CD8-positive, alpha-beta memory T cell (primary cell): ENCODE measurements at regions not wholly inside any gene's neighbourhood (a gene's known extent, or its start where the extent isn't known, plus 50 kb on each side); places are given as distances from the start of the nearest gene placed in this dataset.
A peak's percentile ranks its signal among the peaks of the same experiment; 100 is the strongest.

Source experiments
- CTCF ChIA-PET: fragments of 350-600 bp; sonication (Branson Sonifier 250); formaldehyde crosslinking; loops from one replicate; lab custom pipeline; 2021; ENCODE audit warnings: antibody characterized with exemption; lab: Charles Lee
- POLR2A ChIA-PET: fragments of 350-600 bp; sonication (Branson Sonifier 250); formaldehyde crosslinking; loops from one replicate; lab custom pipeline; 2021; ENCODE audit warnings: antibody characterized with exemption; lab: Charles Lee
- DNase-seq, 5 donors: peaks; one replicate each; pipeline versions ENCODE4 v3.0.0 to v3.0.0-alpha.2; 2020 to 2022; ENCODE audit warnings: mixed read lengths in 1 of 5
- H3K27ac ChIP-seq: one replicate; pipeline ENCODE4 v1.7.0; 2013; ENCODE audit warnings: low read depth, mild to moderate bottlenecking, low read length, moderate library complexity
- H3K27me3 ChIP-seq: 2 replicates; pipeline ENCODE4 v1.7.0; 2013; ENCODE audit warnings: low read length, mild to moderate bottlenecking; ENCODE audit not compliant: insufficient read depth, poor library complexity, severe bottlenecking
- H3K36me3 ChIP-seq: 2 replicates; pipeline ENCODE4 v1.7.0; 2013; ENCODE audit warnings: mild to moderate bottlenecking, low read length, moderate library complexity; ENCODE audit not compliant: insufficient read depth
- H3K4me1 ChIP-seq: 2 replicates; pipeline ENCODE4 v1.7.0; 2013; ENCODE audit warnings: mild to moderate bottlenecking, low read length, moderate library complexity; ENCODE audit not compliant: insufficient read depth
- H3K4me3 ChIP-seq: 2 replicates; pipeline ENCODE4 v1.7.0; 2013; ENCODE audit warnings: mild to moderate bottlenecking, low read length
- H3K9me3 ChIP-seq: 2 replicates; pipeline ENCODE4 v1.7.0; 2013; ENCODE audit warnings: mild to moderate bottlenecking, low read length
- H3K27ac Mint-ChIP-seq, 8 donors: one replicate each; pipeline ENCODE4 v1.8.0; 2020 to 2021; ENCODE audit warnings: mixed read lengths in 8 of 8, mild to moderate bottlenecking in 6 of 8, inconsistent platforms in 3 of 8, moderate library complexity in 3 of 8
- H3K27me3 Mint-ChIP-seq, 2 donors: one replicate each; pipeline ENCODE4 v1.8.0; 2020 to 2021; ENCODE audit warnings: mixed read lengths in 2 of 2, mild to moderate bottlenecking in 1 of 2, moderate library complexity in 1 of 2
- H3K36me3 Mint-ChIP-seq, 3 donors: one replicate each; pipeline ENCODE4 v1.8.0; 2020 to 2021; ENCODE audit warnings: mixed read lengths in 3 of 3, inconsistent platforms in 1 of 3, mild to moderate bottlenecking in 1 of 3
- H3K4me1 Mint-ChIP-seq, 3 donors: one replicate each; pipeline ENCODE4 v1.8.0; 2020 to 2021; ENCODE audit warnings: mixed read lengths in 3 of 3, inconsistent platforms in 1 of 3, mild to moderate bottlenecking in 1 of 3
- H3K4me3 Mint-ChIP-seq, 7 donors: one replicate each; pipeline ENCODE4 v1.8.0; 2020 to 2021; ENCODE audit warnings: mixed read lengths in 7 of 7, mild to moderate bottlenecking in 6 of 7, moderate library complexity in 4 of 7, inconsistent platforms in 2 of 7
- H3K9me3 Mint-ChIP-seq, 5 donors: one replicate each; pipeline ENCODE4 v1.8.0; 2020 to 2022; ENCODE audit warnings: mixed read lengths in 5 of 5, mild to moderate bottlenecking in 3 of 5, moderate library complexity in 2 of 5, inconsistent platforms in 1 of 5

DNA sequence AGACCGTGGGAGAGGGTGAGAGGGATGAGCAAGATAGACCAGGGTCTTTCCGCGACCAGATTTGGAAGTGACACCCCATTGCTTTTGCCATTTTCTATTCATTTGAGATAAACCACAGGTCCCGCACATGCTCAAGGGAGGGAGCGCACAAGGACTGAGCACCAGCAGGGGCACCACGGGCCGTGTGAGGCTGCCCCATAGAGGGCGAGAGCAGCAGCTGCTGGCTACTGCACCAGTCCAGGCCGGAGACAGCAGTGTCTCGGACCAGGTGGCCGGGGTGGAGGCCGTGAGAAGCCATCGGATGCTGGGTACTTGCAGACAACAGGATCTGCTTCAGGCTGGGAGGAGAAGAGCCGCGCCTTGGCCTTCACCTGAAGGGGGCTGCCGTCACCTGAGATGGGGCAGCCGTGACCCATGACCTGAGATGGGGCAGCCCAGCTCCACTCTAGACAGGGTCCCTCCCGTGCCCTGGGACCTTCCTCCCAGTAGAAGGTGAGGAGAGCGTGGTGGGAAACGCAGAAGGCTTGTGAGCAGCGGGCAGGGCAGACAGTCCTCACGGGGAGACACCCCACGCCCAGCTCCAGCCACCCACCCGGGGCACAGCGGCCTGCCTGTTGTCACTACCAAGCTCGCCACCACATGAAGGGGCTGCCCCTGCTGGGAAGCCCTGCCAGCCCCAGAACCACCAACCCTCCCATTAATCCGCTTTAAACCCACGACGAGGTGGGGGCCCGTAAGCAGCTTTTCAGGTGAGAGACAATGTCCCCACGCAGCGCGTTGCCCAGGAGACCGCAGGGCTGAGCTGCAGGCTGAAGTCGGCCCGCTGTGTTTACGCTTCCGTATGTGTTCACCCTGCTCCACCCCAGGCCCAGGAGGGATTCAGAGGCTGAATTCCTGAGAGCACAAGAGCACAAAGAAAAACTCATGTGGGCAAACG lies 61.7 kb upstream of the FBRSL1 start:
- no peak for DNase-seq
- no peaks in the 10 kb centered on the region for H3K36me3 ChIP-seq
- no peak overlapping the region for H3K27ac ChIP-seq
- Mint-ChIP-seq H3K36me3 (no peaks in the 10 kb centered on the region), H3K4me3 (peak overlapping the region in 1 of 7 donors; percentile 36), H3K9me3 (peaks cover 0 to 4% (median 0%) of the 10 kb centered on the region in 5 donors), H3K27me3 (peaks cover 0 to 2% of the 10 kb centered on the region in 2 donors), H3K4me1 (peaks cover 13 to 27% (median 19%) of the 10 kb centered on the region in 3 donors), H3K27ac (peak overlapping the region in 2 of 8 donors; percentile 61 to 63)
- ChIA-PET CTCF (interaction anchor here (1.0 to 1.5 kb wide), 2 partner anchors 9 to 14 kb away, joined by 3 to 9 read pairs; no protein-coding TSS in a partner anchor), POLR2A (no interaction called here)
- H3K4me1 ChIP-seq, result peaks cover 30% of the 10 kb centered on the region
- no peaks in the 10 kb centered on the region for H3K9me3 ChIP-seq
- H3K27me3 ChIP-seq, result peaks cover 3% of the 10 kb centered on the region
- no peak overlapping the region for H3K4me3 ChIP-seq

DNA sequence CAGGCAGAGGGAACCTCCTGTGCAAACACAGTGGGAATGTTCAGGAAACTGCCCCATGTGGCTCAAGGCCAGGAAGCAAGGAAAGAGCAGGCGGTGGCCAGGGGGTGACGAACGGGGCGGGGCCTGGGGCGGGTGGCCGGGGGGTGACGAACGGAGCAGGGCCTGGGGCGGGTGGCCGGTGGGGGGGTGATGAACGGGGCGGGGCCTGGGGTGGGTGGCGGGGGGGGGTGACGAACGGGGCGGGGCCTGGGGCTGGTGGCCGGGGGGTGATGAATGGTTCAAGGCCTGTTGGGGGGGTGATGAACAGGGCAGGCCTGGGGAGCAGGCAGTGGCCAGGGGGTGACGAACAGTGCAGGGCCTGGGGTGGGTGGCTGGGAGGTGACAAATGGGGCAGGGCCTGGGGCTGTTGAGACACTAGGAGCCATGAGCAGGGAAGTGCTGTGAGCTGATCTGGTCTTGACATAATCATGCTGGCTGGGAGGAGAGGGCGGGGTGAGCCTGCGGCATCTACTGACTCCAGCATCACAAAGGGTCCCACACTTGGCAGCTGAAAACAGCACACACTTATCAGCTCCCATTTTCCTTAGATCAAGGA lies 62.7 kb upstream of the FBRSL1 start:
- ChIA-PET CTCF (interaction anchor here (1.0 kb wide), 1 partner anchor 8 kb away, joined by 3 read pairs; no protein-coding TSS in a partner anchor), POLR2A (no interaction called here)
- Histone ChIP-seq H3K36me3 (no peaks in the 10 kb centered on the region), H3K27ac (no peak overlapping the region), H3K4me1 (peaks cover 28% of the 10 kb centered on the region), H3K9me3 (no peaks in the 10 kb centered on the region), H3K27me3 (peaks cover 3% of the 10 kb centered on the region), H3K4me3 (no peak overlapping the region)
- no peaks in the 10 kb centered on the region for H3K27me3 Mint-ChIP-seq
- H3K9me3 Mint-ChIP-seq, result peaks cover 0 to 4% (median 0%) of the 10 kb centered on the region in 5 donors
- H3K36me3 Mint-ChIP-seq, result no peaks in the 10 kb centered on the region
- H3K27ac Mint-ChIP-seq, result no peak overlapping the region
- H3K4me1 Mint-ChIP-seq, result peaks cover 10 to 24% (median 21%) of the 10 kb centered on the region in 3 donors
- DNase-seq, result no peak
- H3K4me3 Mint-ChIP-seq, result no peak overlapping the region

DNA sequence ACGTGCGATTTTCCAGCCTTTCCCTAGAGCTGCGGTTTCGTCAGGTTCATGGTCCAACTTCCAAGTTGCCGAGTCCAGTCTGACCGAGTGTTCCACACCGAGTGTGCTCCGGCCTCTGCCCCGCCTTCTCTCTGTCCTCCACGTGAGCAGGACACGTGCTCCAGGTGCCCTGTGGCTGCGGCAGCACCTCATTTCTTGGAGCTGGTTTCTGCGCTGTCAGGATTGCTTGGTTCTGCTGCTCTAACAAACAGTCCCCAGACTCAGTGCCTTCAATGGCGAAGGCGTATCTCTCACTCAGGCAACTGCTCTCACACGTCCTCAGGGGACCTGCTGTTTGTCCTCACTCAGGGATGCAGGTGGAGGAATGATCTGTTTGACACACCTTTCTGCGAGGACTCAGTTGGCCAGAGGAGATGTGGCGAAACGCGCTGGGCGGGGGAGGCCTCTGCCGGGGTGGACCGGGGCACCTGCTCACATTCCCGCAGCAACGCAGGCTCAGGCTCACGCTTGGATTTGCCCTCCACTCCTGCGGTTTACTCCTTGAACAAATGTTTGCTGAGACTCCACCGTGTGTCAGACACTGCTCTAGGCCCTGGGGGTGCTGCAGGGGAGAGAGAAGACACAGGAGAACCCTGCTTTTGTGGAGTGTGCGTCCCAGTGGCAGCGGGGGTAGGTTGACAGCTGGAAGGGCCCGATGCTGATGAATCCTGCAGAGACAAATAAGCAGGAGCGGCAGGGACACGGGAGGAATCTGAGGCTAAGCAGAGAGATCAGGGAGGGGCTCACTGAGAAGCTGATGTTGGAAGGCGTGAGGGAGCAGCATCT lies 63.4 kb upstream of the FBRSL1 start:
- Histone ChIP-seq H3K36me3 (no peaks in the 10 kb centered on the region), H3K4me1 (peaks cover 22% of the 10 kb centered on the region), H3K9me3 (no peaks in the 10 kb centered on the region), H3K4me3 (no peak overlapping the region), H3K27ac (no peak overlapping the region), H3K27me3 (peaks cover 3% of the 10 kb centered on the region)
- H3K4me1 Mint-ChIP-seq, result peaks cover 10 to 24% (median 21%) of the 10 kb centered on the region in 3 donors
- no peak for DNase-seq
- ChIA-PET CTCF (no interaction called here), POLR2A (no interaction called here)
- peaks cover 0 to 4% (median 0%) of the 10 kb centered on the region in 5 donors for H3K9me3 Mint-ChIP-seq
- H3K27ac Mint-ChIP-seq, result no peak overlapping the region
- no peaks in the 10 kb centered on the region for H3K27me3 Mint-ChIP-seq
- peak overlapping the region in 1 of 7 donors; percentile 41 for H3K4me3 Mint-ChIP-seq
- H3K36me3 Mint-ChIP-seq, result no peaks in the 10 kb centered on the region

GRCh38 chr12:132424811-132425210 lies 65.1 kb upstream of the FBRSL1 start:
- Mint-ChIP-seq H3K27me3 (no peaks in the 10 kb centered on the region), H3K4me3 (no peak overlapping the region), H3K27ac (no peak overlapping the region), H3K36me3 (no peaks in the 10 kb centered on the region), H3K4me1 (peaks cover 1 to 14% (median 13%) of the 10 kb centered on the region in 3 donors), H3K9me3 (peaks cover 0 to 4% (median 0%) of the 10 kb centered on the region in 5 donors)
- H3K27me3 ChIP-seq, result peaks cover 1% of the 10 kb centered on the region
- ChIA-PET POLR2A (no interaction called here), CTCF (no interaction called here)
- H3K4me1 ChIP-seq, result peaks cover 5% of the 10 kb centered on the region
- no peaks in the 10 kb centered on the region for H3K36me3 ChIP-seq
- no peak overlapping the region for H3K27ac ChIP-seq
- no peak overlapping the region for H3K4me3 ChIP-seq
- no peak for DNase-seq
- no peaks in the 10 kb centered on the region for H3K9me3 ChIP-seq

- Histone ChIP-seq H3K4me3 (no peak overlapping the region), H3K27me3 (no peaks in the 10 kb centered on the region), H3K36me3 (no peaks in the 10 kb centered on the region), H3K4me1 (no peaks in the 10 kb centered on the region), H3K9me3 (no peaks in the 10 kb centered on the region), H3K27ac (no peak overlapping the region)
- Mint-ChIP-seq H3K36me3 (no peaks in the 10 kb centered on the region), H3K27me3 (no peaks in the 10 kb centered on the region), H3K4me3 (no peak overlapping the region), H3K27ac (peak overlapping the region in 1 of 8 donors; percentile 29), H3K9me3 (peaks cover 0 to 4% (median 0%) of the 10 kb centered on the region in 5 donors), H3K4me1 (peaks cover 0 to 8% (median 8%) of the 10 kb centered on the region in 3 donors)
- no peak for DNase-seq
- CTCF ChIA-PET, result interaction anchor here (1.3 kb wide), 1 partner anchor 9 kb away, joined by 4 read pairs; no protein-coding TSS in a partner anchor
- POLR2A ChIA-PET, result no interaction called here
Measured at GRCh38 chr12:132423820-132424645, 65.9 kb upstream of the FBRSL1 start.

GRCh38 chr12:132423251-132423819 lies 66.6 kb upstream of the FBRSL1 start:
- Histone ChIP-seq H3K4me1 (no peaks in the 10 kb centered on the region), H3K4me3 (no peak overlapping the region), H3K9me3 (no peaks in the 10 kb centered on the region), H3K27me3 (no peaks in the 10 kb centered on the region), H3K36me3 (no peaks in the 10 kb centered on the region), H3K27ac (no peak overlapping the region)
- H3K27ac Mint-ChIP-seq, result no peak overlapping the region
- H3K27me3 Mint-ChIP-seq, result no peaks in the 10 kb centered on the region
- H3K9me3 Mint-ChIP-seq, result peaks cover 0 to 4% (median 0%) of the 10 kb centered on the region in 5 donors
- CTCF ChIA-PET, result interaction anchor here (1.3 kb wide), 1 partner anchor 8 kb away, joined by 4 read pairs; no protein-coding TSS in a partner anchor
- no peak for DNase-seq
- H3K36me3 Mint-ChIP-seq, result no peaks in the 10 kb centered on the region
- H3K4me3 Mint-ChIP-seq, result no peak overlapping the region
- H3K4me1 Mint-ChIP-seq, result peaks cover 0 to 4% (median under 1%) of the 10 kb centered on the region in 3 donors
- POLR2A ChIA-PET, result no interaction called here
